ENCODE measurements at regions not wholly inside any gene's neighbourhood (a gene's known extent, or its start where the extent isn't known, plus 50 kb on each side); places are given as distances from the start of the nearest gene placed in this dataset.

- TF ChIP-seq CTCF (conservative IDR thresholded peaks at IDR 0.05; ENCODE audit: low read length) (no peak), EZH2phosphoT487 (IDR thresholded peaks at IDR 0.05; ENCODE audit: borderline replicate concordance) (no peak)
These were observed 85.0 kb downstream of the ADRA2C start for GRCh38 chr4:3851211-3851610.

Measured in Loucy (cell line).